GM19438 (cell line): ENCODE measurements at regions not wholly inside any gene's neighbourhood (a gene's known extent, or its start where the extent isn't known, plus 50 kb on each side); places are given as distances from the start of the nearest gene placed in this dataset.

Experiments
- ATAC-seq: cut with Tn5 transposase; IDR thresholded peaks from one replicate; pipeline ENCODE4 v1.9.1; 2021; ENCODE audit warnings: low read depth; ENCODE audit not compliant: unreplicated experiment

- no peak for ATAC-seq
These were observed 178.9 kb downstream of the URI1 start for GRCh38 chr19:30120860-30121484.

GRCh38 chr19:30122431-30122830 lies 180.4 kb downstream of the URI1 start:
- no peak for ATAC-seq

GRCh38 chr19:30123119-30123518 lies 181.1 kb downstream of the URI1 start:
- no peak for ATAC-seq

- no peak for ATAC-seq
These were observed 181.6 kb downstream of the URI1 start for GRCh38 chr19:30123611-30124010.

GRCh38 chr19:30128211-30128610 lies 186.2 kb downstream of the URI1 start:
- ATAC-seq: no peak

- no peak for ATAC-seq
These were observed 188.5 kb downstream of the URI1 start for GRCh38 chr19:30130356-30131122.

GRCh38 chr19:30131246-30131645 lies 189.2 kb downstream of the URI1 start:
- ATAC-seq: no peak

- ATAC-seq: no peak
These were observed 189.8 kb downstream of the URI1 start for GRCh38 chr19:30131722-30132291.

- no peak for ATAC-seq
These were observed 190.5 kb downstream of the URI1 start for GRCh38 chr19:30132343-30133075.

- ATAC-seq: no peak
These were observed 191.8 kb downstream of the URI1 start for GRCh38 chr19:30133803-30134202.

GRCh38 chr19:30135093-30135757 lies 193.2 kb downstream of the URI1 start:
- ATAC-seq: no peak

- no peak for ATAC-seq
These were observed 193.8 kb downstream of the URI1 start for GRCh38 chr19:30135797-30136196.

- no peak for ATAC-seq
These were observed 194.7 kb downstream of the URI1 start for GRCh38 chr19:30136611-30137195.

GRCh38 chr19:30137747-30138146 lies 195.7 kb downstream of the URI1 start:
- no peak for ATAC-seq

GRCh38 chr19:30144242-30144758 lies 202.3 kb downstream of the URI1 start:
- ATAC-seq: no peak

GRCh38 chr19:30144802-30145201 lies 202.8 kb downstream of the URI1 start:
- ATAC-seq: no peak

- ATAC-seq: no peak
These were observed 203.4 kb downstream of the URI1 start for GRCh38 chr19:30145467-30145866.

GRCh38 chr19:30146346-30146745 lies 204.3 kb downstream of the URI1 start:
- ATAC-seq: no peak

- no peak for ATAC-seq
These were observed 206.2 kb downstream of the URI1 start for GRCh38 chr19:30148039-30148790.
